HG03066 (cell line): ENCODE measurements at regions not wholly inside any gene's neighbourhood (a gene's known extent, or its start where the extent isn't known, plus 50 kb on each side); places are given as distances from the start of the nearest gene placed in this dataset.
"Not testable (repeated sequence)": the region's sequence is repeated elsewhere in the genome, so short reads cannot be mapped to it uniquely, and the experiment has no call there.

ENCODE experiments used
- ATAC-seq: cut with Tn5 transposase; IDR thresholded peaks from one replicate; pipeline ENCODE4 v1.9.1; 2021; ENCODE audit warnings: low read depth; ENCODE audit not compliant: unreplicated experiment

GRCh38 chr6:9252799-9253198, 817.5 kb upstream of the SLC35B3 start:
- no peak for ATAC-seq

- ATAC-seq = no peak
Observed at GRCh38 chr6:9250852-9251251, 815.5 kb upstream of the SLC35B3 start.

- ATAC-seq = no peak
Observed at GRCh38 chr6:9248133-9248532, 812.8 kb upstream of the SLC35B3 start.

- no peak for ATAC-seq
Observed at GRCh38 chr6:9240861-9241260, 805.5 kb upstream of the SLC35B3 start.

GRCh38 chr6:9236443-9236842, 801.1 kb upstream of the SLC35B3 start:
- no peak for ATAC-seq

GRCh38 chr6:9233686-9234085, 798.3 kb upstream of the SLC35B3 start:
- no peak for ATAC-seq

GRCh38 chr6:9233226-9233625, 797.9 kb upstream of the SLC35B3 start:
- ATAC-seq = no peak

GRCh38 chr6:9225441-9225871, 790.1 kb upstream of the SLC35B3 start:
- no peak for ATAC-seq

GRCh38 chr6:9224539-9224938, 789.2 kb upstream of the SLC35B3 start:
- no peak for ATAC-seq

- ATAC-seq = not testable (repeated sequence)
Observed at GRCh38 chr6:9213717-9214116, 778.4 kb upstream of the SLC35B3 start.

GRCh38 chr6:9208966-9209365, 773.6 kb upstream of the SLC35B3 start:
- ATAC-seq = no peak

- ATAC-seq = no peak
Observed at GRCh38 chr6:9205645-9206044, 770.3 kb upstream of the SLC35B3 start.

GRCh38 chr6:9204171-9204570, 768.8 kb upstream of the SLC35B3 start:
- no peak for ATAC-seq

GRCh38 chr6:9200712-9201111, 765.4 kb upstream of the SLC35B3 start:
- no peak for ATAC-seq

- no peak for ATAC-seq
Observed at GRCh38 chr6:9197726-9198125, 762.4 kb upstream of the SLC35B3 start.

- ATAC-seq = no peak
Observed at GRCh38 chr6:9195322-9195721, 760.0 kb upstream of the SLC35B3 start.

- no peak for ATAC-seq
Observed at GRCh38 chr6:9192405-9192909, 757.1 kb upstream of the SLC35B3 start.

- ATAC-seq = no peak
Observed at GRCh38 chr6:9186148-9186547, 750.8 kb upstream of the SLC35B3 start.

- no peak for ATAC-seq
Observed at GRCh38 chr6:9178071-9178470, 742.7 kb upstream of the SLC35B3 start.

GRCh38 chr6:9173229-9173628, 737.9 kb upstream of the SLC35B3 start:
- no peak for ATAC-seq

- no peak for ATAC-seq
Observed at GRCh38 chr6:9172096-9172495, 736.8 kb upstream of the SLC35B3 start.

GRCh38 chr6:9168669-9169068, 733.3 kb upstream of the SLC35B3 start:
- ATAC-seq = no peak

- ATAC-seq = no peak
Observed at GRCh38 chr6:9161731-9162130, 726.4 kb upstream of the SLC35B3 start.
